ENCODE measurements at regions not wholly inside any gene's neighbourhood (a gene's known extent, or its start where the extent isn't known, plus 50 kb on each side); places are given as distances from the start of the nearest gene placed in this dataset.

DNA sequence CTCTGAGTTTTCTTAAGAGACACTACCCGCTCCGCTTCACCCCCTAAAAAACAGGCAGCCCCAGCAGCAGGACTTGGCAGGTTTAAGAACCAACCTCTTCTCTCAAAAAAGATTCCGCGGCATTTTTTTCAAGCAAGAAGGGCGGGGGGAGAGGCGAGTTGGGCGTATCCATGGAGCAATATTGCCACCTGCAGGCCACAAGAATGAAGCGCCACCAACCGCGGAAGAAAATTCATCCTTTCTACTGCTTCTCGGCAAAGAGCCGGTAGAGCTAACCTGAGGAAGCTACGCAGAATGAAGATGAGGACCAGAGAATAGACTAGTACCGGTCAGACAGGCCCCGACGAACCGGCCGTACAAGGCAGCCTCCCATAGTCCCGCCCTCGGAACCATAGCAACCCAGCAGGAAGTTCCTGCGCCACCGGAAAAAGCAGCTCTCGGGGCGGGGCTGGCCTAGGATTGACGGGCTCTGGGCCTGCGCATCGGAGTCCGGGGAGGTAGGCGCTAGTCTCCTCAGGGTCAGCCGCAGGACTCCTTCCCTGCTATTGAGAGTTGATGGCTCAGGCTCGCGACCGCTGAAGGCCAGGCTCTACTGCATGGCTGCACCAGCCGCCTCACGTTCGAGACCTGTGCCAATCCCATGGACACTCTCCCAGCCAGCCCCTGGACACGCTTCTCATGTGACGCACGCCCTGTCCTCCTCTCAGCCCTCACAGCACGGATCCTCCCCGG is 76.9 kb downstream of the MAGED4 start (continued):
- no peak; the same call in 1 of the 2 replicates for TF ChIP-seq NKRF (conservative IDR thresholded peaks at IDR 0.05)
- 0 out of 2 replicates have a peak, but pooled peaks have one; percentile 16 for TF ChIP-seq CBFB (IDR thresholded peaks at IDR 0.05; ENCODE audit: low read depth)
- TF ChIP-seq, protein P1, sequence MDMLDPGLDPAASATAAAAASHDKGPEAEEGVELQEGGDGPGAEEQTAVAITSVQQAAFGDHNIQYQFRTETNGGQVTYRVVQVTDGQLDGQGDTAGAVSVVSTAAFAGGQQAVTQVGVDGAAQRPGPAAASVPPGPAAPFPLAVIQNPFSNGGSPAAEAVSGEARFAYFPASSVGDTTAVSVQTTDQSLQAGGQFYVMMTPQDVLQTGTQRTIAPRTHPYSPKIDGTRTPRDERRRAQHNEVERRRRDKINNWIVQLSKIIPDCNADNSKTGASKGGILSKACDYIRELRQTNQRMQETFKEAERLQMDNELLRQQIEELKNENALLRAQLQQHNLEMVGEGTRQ (IDR thresholded peaks at IDR 0.05; ENCODE audit: borderline replicate concordance, low read depth, low read length), result no peak
- no peak for TF ChIP-seq RAD51 (IDR thresholded peaks at IDR 0.05)
- peak; percentile 78 for TF ChIP-seq TBL1XR1 (IDR thresholded peaks at IDR 0.05; ENCODE audit: low read depth, low read length)
- peak; percentile 97 for TF ChIP-seq RAD21 (IDR thresholded peaks at IDR 0.05; ENCODE audit: insufficient read depth, low read depth, low read length)
- TF ChIP-seq SIX5 (IDR thresholded peaks at IDR 0.05; ENCODE audit: low read depth, low read length, severe bottlenecking), result peak; percentile 28
- TF ChIP-seq, protein P2, sequence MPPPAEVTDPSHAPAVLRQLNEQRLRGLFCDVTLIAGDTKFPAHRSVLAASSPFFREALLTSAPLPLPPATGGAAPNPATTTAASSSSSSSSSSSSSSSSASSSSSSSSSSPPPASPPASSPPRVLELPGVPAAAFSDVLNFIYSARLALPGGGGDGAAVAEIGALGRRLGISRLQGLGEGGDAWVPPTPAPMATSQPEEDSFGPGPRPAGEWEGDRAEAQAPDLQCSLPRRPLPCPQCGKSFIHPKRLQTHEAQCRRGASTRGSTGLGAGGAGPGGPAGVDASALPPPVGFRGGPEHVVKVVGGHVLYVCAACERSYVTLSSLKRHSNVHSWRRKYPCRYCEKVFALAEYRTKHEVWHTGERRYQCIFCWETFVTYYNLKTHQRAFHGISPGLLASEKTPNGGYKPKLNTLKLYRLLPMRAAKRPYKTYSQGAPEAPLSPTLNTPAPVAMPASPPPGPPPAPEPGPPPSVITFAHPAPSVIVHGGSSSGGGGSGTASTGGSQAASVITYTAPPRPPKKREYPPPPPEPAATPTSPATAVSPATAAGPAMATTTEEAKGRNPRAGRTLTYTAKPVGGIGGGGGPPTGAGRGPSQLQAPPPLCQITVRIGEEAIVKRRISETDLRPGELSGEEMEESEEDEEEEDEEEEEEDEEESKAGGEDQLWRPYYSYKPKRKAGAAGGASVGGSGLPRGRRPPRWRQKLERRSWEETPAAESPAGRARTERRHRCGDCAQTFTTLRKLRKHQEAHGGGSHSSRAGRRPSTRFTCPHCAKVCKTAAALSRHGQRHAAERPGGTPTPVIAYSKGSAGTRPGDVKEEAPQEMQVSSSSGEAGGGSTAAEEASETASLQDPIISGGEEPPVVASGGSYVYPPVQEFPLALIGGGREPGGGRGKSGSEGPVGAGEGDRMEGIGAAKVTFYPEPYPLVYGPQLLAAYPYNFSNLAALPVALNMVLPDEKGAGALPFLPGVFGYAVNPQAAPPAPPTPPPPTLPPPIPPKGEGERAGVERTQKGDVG (CRISPR knock-in tag; IDR thresholded peaks at IDR 0.05), result no peak
- TF ChIP-seq FOXK2 (IDR thresholded peaks at IDR 0.05), result no peak
- TF ChIP-seq DPF2 (IDR thresholded peaks at IDR 0.05), result 0 out of 2 replicates have a peak, but pooled peaks have one; percentile 62
- TF ChIP-seq SREBF2 (IDR thresholded peaks at IDR 0.05; ENCODE audit: low read length), result no peak
- no peak for TF ChIP-seq ATF7 (IDR thresholded peaks at IDR 0.05; ENCODE audit: low read depth)
- TF ChIP-seq POLR2A (IDR thresholded peaks at IDR 0.05; ENCODE audit: low read depth, low read length), result peak; percentile 84
- no peak; the same call in 1 of the 2 replicates for TF ChIP-seq HSF1 (IDR thresholded peaks at IDR 0.05; ENCODE audit: low read depth, low read length)
- no peak for TF ChIP-seq HDAC6 (IDR thresholded peaks at IDR 0.05; ENCODE audit: unreplicated experiment)
- TF ChIP-seq, protein P3, sequence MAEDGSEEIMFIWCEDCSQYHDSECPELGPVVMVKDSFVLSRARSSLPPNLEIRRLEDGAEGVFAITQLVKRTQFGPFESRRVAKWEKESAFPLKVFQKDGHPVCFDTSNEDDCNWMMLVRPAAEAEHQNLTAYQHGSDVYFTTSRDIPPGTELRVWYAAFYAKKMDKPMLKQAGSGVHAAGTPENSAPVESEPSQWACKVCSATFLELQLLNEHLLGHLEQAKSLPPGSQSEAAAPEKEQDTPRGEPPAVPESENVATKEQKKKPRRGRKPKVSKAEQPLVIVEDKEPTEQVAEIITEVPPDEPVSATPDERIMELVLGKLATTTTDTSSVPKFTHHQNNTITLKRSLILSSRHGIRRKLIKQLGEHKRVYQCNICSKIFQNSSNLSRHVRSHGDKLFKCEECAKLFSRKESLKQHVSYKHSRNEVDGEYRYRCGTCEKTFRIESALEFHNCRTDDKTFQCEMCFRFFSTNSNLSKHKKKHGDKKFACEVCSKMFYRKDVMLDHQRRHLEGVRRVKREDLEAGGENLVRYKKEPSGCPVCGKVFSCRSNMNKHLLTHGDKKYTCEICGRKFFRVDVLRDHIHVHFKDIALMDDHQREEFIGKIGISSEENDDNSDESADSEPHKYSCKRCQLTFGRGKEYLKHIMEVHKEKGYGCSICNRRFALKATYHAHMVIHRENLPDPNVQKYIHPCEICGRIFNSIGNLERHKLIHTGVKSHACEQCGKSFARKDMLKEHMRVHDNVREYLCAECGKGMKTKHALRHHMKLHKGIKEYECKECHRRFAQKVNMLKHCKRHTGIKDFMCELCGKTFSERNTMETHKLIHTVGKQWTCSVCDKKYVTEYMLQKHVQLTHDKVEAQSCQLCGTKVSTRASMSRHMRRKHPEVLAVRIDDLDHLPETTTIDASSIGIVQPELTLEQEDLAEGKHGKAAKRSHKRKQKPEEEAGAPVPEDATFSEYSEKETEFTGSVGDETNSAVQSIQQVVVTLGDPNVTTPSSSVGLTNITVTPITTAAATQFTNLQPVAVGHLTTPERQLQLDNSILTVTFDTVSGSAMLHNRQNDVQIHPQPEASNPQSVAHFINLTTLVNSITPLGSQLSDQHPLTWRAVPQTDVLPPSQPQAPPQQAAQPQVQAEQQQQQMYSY (CRISPR knock-in tag; IDR thresholded peaks at IDR 0.05), result no peak
- TF ChIP-seq ZNF217 (IDR thresholded peaks at IDR 0.05), result no peak
- TF ChIP-seq KDM1A (IDR thresholded peaks at IDR 0.05; ENCODE audit: borderline replicate concordance), result no peak
- 0 out of 2 replicates have a peak, but pooled peaks have one; percentile 1 for TF ChIP-seq SPI1 (IDR thresholded peaks at IDR 0.05; ENCODE audit: borderline replicate concordance, insufficient read depth, low read depth, low read length)

Measured in GM12878 (cell line).